Keratinocyte (primary cell): ENCODE measurements at regions not wholly inside any gene's neighbourhood (a gene's known extent, or its start where the extent isn't known, plus 50 kb on each side); places are given as distances from the start of the nearest gene placed in this dataset.

Experiments used
- DNase-seq: peaks from one replicate; pipeline ENCODE4 v3.0.0-alpha.2; 2011; ENCODE audit warnings: low read depth, missing footprints, low spot score
- FAIRE-seq: peaks from 2 replicates; lab custom pipeline; 2011; peaks lifted over from hg19 to GRCh38; lab: Jason Lieb, UNC
- H2AFZ ChIP-seq: 2 replicates; pipeline ENCODE4 v1.6.0; 2012; ENCODE audit warnings: low read length, control low read depth, inconsistent platforms; ENCODE audit not compliant: control insufficient read depth
- H3K27ac ChIP-seq: 2 replicates; pipeline ENCODE4 v1.5.1; 2011; ENCODE audit warnings: low read length; ENCODE audit not compliant: control insufficient read depth, insufficient read depth
- H3K27me3 ChIP-seq: 3 replicates; pipeline ENCODE4 v1.6.0; 2011; ENCODE audit warnings: low read length; ENCODE audit not compliant: control insufficient read depth, insufficient read depth; ENCODE audit errors: extremely low read depth
- H3K36me3 ChIP-seq, 2 experiments: 2 replicates in 1 of 2; 3 replicates in 1 of 2; pipeline ENCODE4 v1.5.1; 2011; ENCODE audit warnings: low read length in 2 of 2, mild to moderate bottlenecking in 1 of 2; ENCODE audit not compliant: control insufficient read depth in 2 of 2, insufficient read depth in 2 of 2; ENCODE audit errors: extremely low read depth in 1 of 2
- H3K4me1 ChIP-seq: 3 replicates; pipeline ENCODE4 v1.5.1; 2011; ENCODE audit warnings: low read length; ENCODE audit not compliant: control insufficient read depth, insufficient read depth; ENCODE audit errors: extremely low read depth
- H3K4me2 ChIP-seq: 3 replicates; pipeline ENCODE4 v1.6.0; 2011; ENCODE audit warnings: low read depth, low read length; ENCODE audit not compliant: control insufficient read depth, insufficient read depth; ENCODE audit errors: extremely low read depth
- H3K4me3 ChIP-seq, 3 experiments: fragments of 200-600 bp in 1 of 3; sonication (generic) in 1 of 3; 2 replicates in 2 of 3; 3 replicates in 1 of 3; pipeline ENCODE4 v1.5.1; 2011 to 2016; ENCODE audit warnings: low read length in 3 of 3, mild to moderate bottlenecking in 3 of 3, control low read depth in 2 of 3, inconsistent platforms in 1 of 3, low read depth in 1 of 3, mixed read lengths in 1 of 3, mixed run types in 1 of 3, moderate library complexity in 1 of 3; ENCODE audit not compliant: control insufficient read depth in 2 of 3, insufficient read depth in 2 of 3; ENCODE audit errors: extremely low read depth in 1 of 3
- H3K79me2 ChIP-seq: 2 replicates; pipeline ENCODE4 v1.6.0; 2012; ENCODE audit warnings: low read length; ENCODE audit not compliant: control insufficient read depth, insufficient read depth
- H3K9ac ChIP-seq: 3 replicates; pipeline ENCODE4 v1.6.0; 2011; ENCODE audit warnings: low read length; ENCODE audit not compliant: control insufficient read depth, insufficient read depth; ENCODE audit errors: extremely low read depth
- H3K9me1 ChIP-seq: 3 replicates; pipeline ENCODE4 v1.6.0; 2011; ENCODE audit warnings: low read length; ENCODE audit not compliant: control insufficient read depth, insufficient read depth; ENCODE audit errors: extremely low read depth
- H3K9me3 ChIP-seq: 2 replicates; pipeline ENCODE4 v1.5.1; 2012; ENCODE audit warnings: low read depth, low read length; ENCODE audit not compliant: control insufficient read depth
- H4K20me1 ChIP-seq: 3 replicates; pipeline ENCODE4 v1.6.0; 2011; ENCODE audit warnings: low read length; ENCODE audit not compliant: control insufficient read depth, insufficient read depth; ENCODE audit errors: extremely low read depth
- EZH2 ChIP-seq: IDR thresholded peaks from one replicate; pipeline ENCODE4 v1.6.1; 2012; ENCODE audit warnings: inconsistent platforms, mild to moderate bottlenecking, low read length, moderate library complexity
- dilution Hi-C: fragments of 300-500 bp; cut with MboI; formaldehyde crosslinking; loops from one replicate; pipeline ENCODE4 v1.7.0; 2020; ENCODE audit warnings: low sequenced_read_pairs; ENCODE audit not compliant: extremely low pct_ligation_motif_present
- TF ChIP-seq, protein P1 (sequence below), 3 experiments: IDR thresholded peaks in 1 of 3; conservative IDR thresholded peaks in 1 of 3; optimal IDR thresholded peaks in 1 of 3; 2 replicates in 2 of 3; 3 replicates in 1 of 3; pipeline versions ENCODE3 to v1.5.1; 2011; ENCODE audit warnings: low read length in 3 of 3, mild to moderate bottlenecking in 3 of 3, moderate library complexity in 2 of 3, control low read depth in 1 of 3, inconsistent platforms in 1 of 3; ENCODE audit not compliant: insufficient read depth in 2 of 3; ENCODE audit errors: extremely low read depth in 1 of 3

DNA sequence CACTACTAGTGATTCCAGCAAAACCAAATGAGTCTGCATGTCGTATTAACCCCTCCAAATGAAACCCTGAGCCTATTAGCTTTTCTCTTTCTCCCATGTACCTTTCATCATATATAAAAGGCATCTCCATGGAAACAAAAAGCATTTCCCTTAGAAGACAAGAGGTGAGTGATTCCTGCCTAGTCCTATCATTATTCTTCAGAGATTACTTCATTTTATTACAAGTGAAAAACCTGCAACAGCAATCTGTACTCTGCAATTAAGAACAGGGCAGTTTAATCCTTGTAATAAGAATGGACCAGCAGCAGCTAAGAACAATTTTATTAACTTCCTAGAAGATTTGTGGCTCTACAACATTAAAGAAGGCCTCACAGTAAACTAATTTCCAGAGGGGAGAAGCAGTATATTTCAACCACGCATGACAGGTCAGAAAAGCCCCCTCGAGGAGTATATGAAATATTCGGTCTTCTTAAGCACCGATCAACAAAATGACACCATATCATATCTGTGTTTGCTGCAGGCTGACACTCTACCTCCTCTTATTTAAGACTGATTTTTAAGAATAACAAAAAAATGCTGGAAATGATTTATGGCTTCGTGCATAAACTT is 132.3 kb upstream of the TFPI start:
- Histone ChIP-seq H3K36me3 (no peaks in the 10 kb centered on the region), H3K4me2 (no peak overlapping the region), H2AFZ (no peak overlapping the region), H3K27ac (no peak overlapping the region), H3K4me1 (no peaks in the 10 kb centered on the region), H3K27me3 (no peaks in the 10 kb centered on the region), H3K9me3 (no peaks in the 10 kb centered on the region), H4K20me1 (no peaks in the 10 kb centered on the region), H3K9me1 (no peaks in the 10 kb centered on the region), H3K79me2 (no peaks in the 10 kb centered on the region), H3K4me3 (no peak overlapping the region), H3K9ac (no peak overlapping the region)
- FAIRE-seq (no peak), DNase-seq (no peak)
- TF ChIP-seq, protein P1, sequence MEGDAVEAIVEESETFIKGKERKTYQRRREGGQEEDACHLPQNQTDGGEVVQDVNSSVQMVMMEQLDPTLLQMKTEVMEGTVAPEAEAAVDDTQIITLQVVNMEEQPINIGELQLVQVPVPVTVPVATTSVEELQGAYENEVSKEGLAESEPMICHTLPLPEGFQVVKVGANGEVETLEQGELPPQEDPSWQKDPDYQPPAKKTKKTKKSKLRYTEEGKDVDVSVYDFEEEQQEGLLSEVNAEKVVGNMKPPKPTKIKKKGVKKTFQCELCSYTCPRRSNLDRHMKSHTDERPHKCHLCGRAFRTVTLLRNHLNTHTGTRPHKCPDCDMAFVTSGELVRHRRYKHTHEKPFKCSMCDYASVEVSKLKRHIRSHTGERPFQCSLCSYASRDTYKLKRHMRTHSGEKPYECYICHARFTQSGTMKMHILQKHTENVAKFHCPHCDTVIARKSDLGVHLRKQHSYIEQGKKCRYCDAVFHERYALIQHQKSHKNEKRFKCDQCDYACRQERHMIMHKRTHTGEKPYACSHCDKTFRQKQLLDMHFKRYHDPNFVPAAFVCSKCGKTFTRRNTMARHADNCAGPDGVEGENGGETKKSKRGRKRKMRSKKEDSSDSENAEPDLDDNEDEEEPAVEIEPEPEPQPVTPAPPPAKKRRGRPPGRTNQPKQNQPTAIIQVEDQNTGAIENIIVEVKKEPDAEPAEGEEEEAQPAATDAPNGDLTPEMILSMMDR (optimal IDR thresholded peaks at IDR 0.05 in 1 of 3, IDR thresholded peaks at IDR 0.05 in 1 of 3, conservative IDR thresholded peaks at IDR 0.05 in 1 of 3; ENCODE audit: extremely low read depth in 1 of 3, insufficient read depth in 2 of 3, low read length in 3 of 3): no peak
- TF ChIP-seq EZH2: no peak
- dilution Hi-C loops: no loop called here

DNA sequence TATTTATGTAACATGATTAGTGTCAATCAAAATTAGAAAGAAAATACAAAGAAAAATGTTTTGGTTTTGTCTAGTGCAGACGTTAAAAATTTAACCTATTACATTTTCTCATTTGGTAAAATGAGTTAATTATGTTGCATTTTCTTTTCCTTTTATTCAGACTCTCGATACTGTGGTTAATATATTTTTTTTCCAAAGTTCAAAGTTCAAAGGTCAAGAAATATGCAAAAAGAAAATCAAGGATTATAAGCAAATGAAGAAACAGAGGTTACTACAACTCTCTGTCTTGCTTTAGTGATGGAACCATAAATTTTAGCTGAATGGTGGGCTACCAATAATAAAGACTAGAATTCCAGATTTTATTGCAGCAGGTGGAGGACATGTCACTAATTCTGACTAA is 133.3 kb upstream of the TFPI start:
- no peaks in the 10 kb centered on the region for H3K4me1 ChIP-seq
- H3K9me3 ChIP-seq: no peaks in the 10 kb centered on the region
- no peaks in the 10 kb centered on the region for H3K79me2 ChIP-seq
- no peaks in the 10 kb centered on the region for H3K9me1 ChIP-seq
- H2AFZ ChIP-seq: no peak overlapping the region
- H3K4me3 ChIP-seq: no peak overlapping the region
- FAIRE-seq: no peak
- no peak overlapping the region for H3K9ac ChIP-seq
- dilution Hi-C loops: no loop called here
- H4K20me1 ChIP-seq: no peaks in the 10 kb centered on the region
- no peaks in the 10 kb centered on the region for H3K27me3 ChIP-seq
- TF ChIP-seq, protein P1 (optimal IDR thresholded peaks at IDR 0.05 in 1 of 3, IDR thresholded peaks at IDR 0.05 in 1 of 3, conservative IDR thresholded peaks at IDR 0.05 in 1 of 3; ENCODE audit: extremely low read depth in 1 of 3, insufficient read depth in 2 of 3, low read length in 3 of 3): no peak
- no peak overlapping the region for H3K27ac ChIP-seq
- no peak for DNase-seq
- no peaks in the 10 kb centered on the region for H3K36me3 ChIP-seq
- no peak overlapping the region for H3K4me2 ChIP-seq
